EL (cell line): ENCODE measurements at regions not wholly inside any gene's neighbourhood (a gene's known extent, or its start where the extent isn't known, plus 50 kb on each side); places are given as distances from the start of the nearest gene placed in this dataset.

Experiments
- DNase-seq: peaks from one replicate; pipeline ENCODE4 v3.0.0-alpha.2; 2016

- DNase-seq: no peak
Measured at GRCh38 chr10:2688958-2689357, 378.4 kb upstream of the PFKP start.

DNA sequence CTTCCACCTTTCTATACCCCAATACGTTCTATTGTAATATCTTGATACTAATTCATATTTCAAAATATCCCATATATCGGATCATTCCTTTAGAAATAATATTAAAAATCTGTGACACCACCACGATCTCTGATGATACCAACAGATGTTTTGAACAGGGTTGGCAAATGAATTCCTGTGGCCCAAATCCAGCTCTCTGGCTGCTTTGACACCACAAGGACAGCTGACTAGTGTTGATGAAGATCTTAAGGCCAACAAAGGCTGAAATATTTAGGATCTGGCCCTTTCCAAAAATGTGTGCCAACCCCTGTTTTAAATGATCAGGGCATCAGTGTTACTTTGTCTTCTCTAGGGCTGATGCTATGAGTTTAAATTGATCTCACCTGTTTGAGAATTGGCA is 380.7 kb upstream of the PFKP start:
- DNase-seq: no peak

- no peak for DNase-seq
Measured at GRCh38 chr10:2682491-2682890, 384.9 kb upstream of the PFKP start.

DNA sequence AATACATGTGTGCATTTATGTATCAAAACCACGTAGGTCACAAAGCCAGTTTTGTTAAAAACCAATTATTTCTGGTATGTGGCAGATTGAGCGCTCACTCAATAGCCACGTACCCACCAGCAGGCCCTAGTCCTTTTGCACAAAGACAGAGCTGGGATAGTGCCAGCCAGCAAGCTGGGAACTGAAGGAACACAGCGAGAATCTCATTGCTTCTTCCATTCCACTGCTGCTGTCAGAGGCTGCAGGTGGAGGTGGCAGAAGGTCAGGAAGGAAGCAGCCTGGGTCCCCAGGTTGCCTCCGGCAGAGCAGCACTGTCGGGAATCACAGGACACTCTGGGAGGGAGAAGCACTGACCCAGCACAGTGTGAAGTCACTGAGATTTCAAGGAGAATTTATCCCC is 385.5 kb upstream of the PFKP start:
- no peak for DNase-seq

- no peak for DNase-seq
Measured at GRCh38 chr10:2680821-2681220, 386.5 kb upstream of the PFKP start.

DNA sequence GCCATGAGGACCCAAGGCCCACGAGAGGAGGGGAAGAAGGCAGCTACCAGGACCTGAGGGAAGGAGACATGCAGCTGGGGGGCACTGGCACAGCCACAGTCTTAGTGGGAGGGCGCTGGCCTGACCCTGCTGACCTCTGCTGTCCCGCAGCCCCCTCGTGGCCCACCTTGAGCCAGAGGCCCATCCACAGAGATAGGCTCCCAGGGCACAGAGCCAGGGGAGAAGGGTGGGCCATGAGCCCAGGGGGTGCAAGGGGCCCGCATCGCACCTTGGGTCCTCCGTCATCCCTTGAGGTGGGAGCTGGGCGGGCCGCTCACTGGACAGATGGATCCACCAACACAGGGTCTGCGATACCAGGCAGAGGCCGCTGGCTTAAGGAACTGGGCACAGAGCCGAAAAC is 387.7 kb upstream of the PFKP start:
- DNase-seq: no peak

DNA sequence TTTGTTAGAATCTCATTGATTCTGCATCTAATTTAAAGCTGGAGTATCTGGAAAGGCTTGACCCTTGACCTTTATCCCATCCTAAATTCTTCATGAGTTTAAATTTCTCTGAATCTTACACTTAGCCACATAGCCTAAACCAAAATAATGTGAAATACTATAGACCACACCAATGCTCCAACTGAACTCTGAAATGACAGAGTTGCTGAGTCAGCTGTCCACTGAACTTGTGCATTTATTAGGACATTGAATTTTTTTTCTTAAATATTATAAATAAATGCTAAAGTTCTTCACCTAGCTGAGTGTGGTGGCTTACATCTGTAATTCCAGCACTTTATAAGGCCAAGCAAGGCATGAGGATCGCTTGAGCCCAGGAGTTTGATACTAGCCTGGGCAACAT is 390.9 kb upstream of the PFKP start:
- DNase-seq: no peak

GRCh38 chr10:2674451-2674850 is 392.9 kb upstream of the PFKP start:
- DNase-seq: no peak

- DNase-seq: no peak
Measured at GRCh38 chr10:2670864-2671263, 396.5 kb upstream of the PFKP start.

- no peak for DNase-seq
Measured at GRCh38 chr10:2665772-2666171, 401.6 kb upstream of the PFKP start.

DNA sequence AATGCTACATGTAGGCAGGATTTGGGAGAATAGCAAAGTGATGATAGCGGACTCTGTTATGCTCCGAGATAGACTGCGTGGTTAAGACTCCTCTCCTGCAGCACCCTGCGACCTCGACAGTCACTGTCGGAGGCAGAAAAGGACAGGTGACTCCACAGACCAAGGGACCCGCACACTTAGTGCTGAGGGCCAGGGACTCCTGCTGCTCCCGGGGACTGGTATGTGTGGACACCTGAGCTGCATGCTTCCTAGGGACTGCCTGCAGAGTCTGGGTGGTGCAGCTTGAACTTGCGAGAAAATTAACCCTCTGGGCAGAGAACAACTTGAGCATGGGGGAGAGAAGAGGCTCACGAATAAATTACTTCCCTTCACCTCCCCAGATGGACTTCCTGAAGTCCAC is 407.1 kb upstream of the PFKP start:
- no peak for DNase-seq

- no peak for DNase-seq
Measured at GRCh38 chr10:2659660-2660209, 407.6 kb upstream of the PFKP start.

- no peak for DNase-seq
Measured at GRCh38 chr10:2658780-2659179, 408.6 kb upstream of the PFKP start.

DNA sequence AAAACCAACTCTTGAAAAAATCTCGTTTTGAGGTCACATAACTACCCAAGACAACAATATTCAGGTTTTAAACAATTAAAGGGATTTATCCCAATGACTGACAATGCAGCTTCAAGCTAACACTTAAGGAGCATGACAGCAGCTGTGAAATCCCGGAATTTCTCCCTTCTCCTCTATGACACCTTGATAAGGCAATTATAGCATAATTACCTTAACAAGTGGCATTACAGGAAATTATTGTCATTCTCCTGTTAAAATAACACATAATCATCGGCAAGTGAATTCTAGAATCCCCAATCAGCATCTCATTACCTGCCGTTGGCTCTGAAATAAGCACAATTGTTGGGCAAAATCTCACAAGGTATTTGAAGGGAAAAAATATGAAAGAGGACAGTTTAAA is 417.0 kb upstream of the PFKP start:
- DNase-seq: no peak

GRCh38 chr10:2641028-2641427 is 426.3 kb upstream of the PFKP start:
- DNase-seq: no peak

GRCh38 chr10:2633630-2634029 is 433.7 kb upstream of the PFKP start:
- DNase-seq: no peak

DNA sequence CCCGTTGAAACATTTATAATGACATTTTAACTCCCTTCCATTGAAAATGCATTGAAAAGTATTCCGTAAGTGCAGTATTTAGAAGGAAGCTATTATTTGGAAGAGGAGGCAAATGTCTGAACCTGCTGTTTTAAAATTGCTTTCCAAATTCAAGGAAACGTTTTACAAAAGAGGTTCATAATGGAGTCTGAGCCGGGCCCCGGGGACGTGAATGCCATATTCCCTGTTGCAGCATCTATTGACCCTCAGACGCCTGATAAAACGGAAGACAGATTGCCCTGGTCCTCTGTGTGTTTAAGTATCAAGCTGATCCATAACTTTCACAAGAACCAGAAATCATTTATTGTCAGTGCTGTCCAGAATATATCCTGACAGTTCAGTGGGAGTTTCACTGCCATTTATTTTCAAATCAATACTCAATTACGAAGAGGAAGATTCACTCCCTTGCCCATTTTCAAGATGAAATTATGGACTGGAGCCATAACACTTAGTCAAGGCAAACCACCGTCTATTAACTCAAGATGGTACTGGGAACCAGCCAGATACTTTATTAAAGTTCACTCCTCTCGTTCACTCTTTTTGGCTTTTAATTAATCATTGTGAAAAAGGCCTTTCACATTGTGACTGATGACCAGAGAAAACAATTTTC is 435.7 kb upstream of the PFKP start:
- no peak for DNase-seq

GRCh38 chr10:2628705-2629104 is 438.6 kb upstream of the PFKP start:
- DNase-seq: no peak

GRCh38 chr10:2627969-2628368 is 439.4 kb upstream of the PFKP start:
- DNase-seq: no peak

DNA sequence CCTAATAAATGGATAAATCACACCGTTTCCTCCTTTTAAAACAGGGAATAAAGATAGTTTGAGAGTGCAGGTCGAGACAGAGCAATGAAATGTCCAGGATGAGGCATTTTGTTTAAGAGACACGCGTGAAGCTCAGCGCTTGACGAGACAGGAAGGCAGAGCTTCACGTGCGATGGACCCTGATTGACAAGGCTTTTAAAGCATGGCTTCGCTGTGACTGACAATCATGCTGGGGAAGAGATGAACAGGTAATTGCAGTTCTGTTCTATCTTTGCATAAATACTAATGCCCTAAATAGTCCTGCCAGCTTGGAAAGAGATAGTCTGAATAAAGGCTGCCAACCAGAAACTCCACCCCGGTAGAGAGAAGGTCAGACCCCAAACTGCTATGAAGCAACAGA is 442.3 kb upstream of the PFKP start:
- DNase-seq: no peak

- DNase-seq: no peak
Measured at GRCh38 chr10:2623675-2624274, 443.6 kb upstream of the PFKP start.

GRCh38 chr10:2620827-2621521 is 446.4 kb upstream of the PFKP start:
- DNase-seq: no peak

DNA sequence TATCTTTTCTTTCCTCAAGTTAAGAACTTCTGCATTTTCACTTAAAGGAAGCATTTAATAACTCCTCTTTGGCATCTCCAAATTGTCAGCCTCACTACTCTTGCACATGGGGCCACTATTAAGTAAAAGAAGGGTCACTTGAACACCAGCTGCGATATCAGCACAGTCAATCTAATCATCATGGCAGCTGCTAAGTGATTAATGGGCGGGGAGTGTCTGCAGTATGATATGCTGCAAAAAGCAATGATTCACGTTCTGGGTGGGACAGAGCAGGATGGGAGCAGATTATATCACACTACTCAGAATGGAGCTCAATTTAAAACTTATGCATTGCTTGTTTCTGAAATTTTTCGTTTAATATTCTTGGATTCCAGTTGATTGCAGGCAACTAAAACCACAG is 447.4 kb upstream of the PFKP start:
- DNase-seq: no peak

DNA sequence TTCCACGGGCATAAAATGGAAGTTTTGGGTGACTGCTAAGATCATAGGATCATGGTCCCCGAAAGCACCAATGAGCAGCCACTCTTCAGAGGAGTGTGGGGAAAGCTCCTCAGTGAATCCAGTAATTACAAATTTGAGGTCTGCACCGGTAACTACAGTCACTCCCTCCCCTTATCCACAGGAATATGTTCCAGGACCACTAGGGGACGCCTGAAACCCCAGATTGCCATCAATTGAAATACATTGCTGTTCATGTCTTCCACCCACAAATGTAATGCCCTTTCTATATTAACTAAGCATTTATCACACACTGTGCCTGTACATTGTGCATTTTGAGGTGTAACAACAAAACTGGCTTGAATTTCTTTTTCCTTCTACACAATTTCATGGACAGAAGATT is 447.9 kb upstream of the PFKP start:
- DNase-seq: no peak
